ENCODE measurements at regions not wholly inside any gene's neighbourhood (a gene's known extent, or its start where the extent isn't known, plus 50 kb on each side); places are given as distances from the start of the nearest gene placed in this dataset.

DNA sequence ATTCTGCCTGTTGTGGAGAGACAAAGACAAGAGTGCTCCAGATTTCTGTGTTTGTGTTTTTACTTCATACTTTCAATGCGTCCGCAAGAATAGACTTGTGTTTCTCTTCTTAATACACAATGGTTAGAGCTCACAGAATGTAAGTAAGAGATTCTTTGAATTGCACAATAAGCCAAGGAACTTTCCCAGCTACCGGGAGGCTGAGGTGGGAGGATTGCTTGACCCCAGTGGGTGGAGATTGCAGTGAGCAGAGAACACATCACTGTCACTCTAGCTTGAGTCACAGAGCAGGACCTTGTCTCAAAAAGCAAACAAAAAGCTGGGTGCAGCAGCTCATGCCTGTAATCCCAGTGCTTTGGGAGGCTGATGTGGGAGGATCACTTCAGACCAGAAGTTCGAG is 250.7 kb upstream of the MYO3A start:
- Histone ChIP-seq H3K79me2 (ENCODE audit: low read depth) (no peaks in the 10 kb centered on the region), H3K36me3 (no peaks in the 10 kb centered on the region), H3K27ac (no peak overlapping the region), H3K4me1 (no peaks in the 10 kb centered on the region), H3K27me3 (no peaks in the 10 kb centered on the region), H3F3A (ENCODE audit: low read depth) (no peaks in the 10 kb centered on the region), H4K20me1 (ENCODE audit: low read depth) (no peaks in the 10 kb centered on the region), H2AFZ (replicated peaks) (no peak overlapping the region), H3K9ac (no peak overlapping the region), H3K4me3 (no peak overlapping the region), H3K4me2 (no peak overlapping the region), H3K9me3 (ENCODE audit: low read depth) (no peaks in the 10 kb centered on the region)
- DNase-seq (ENCODE audit: low spot score) = no peak
- Mint-ChIP-seq H3K27ac (no peak overlapping the region), H3K27me3 (ENCODE audit: insufficient read depth, low read depth) (peaks cover 8% of the 10 kb centered on the region), H3K36me3 (no peaks in the 10 kb centered on the region), H3K9me3 (no peaks in the 10 kb centered on the region), H3K4me1 (peaks cover 8% of the 10 kb centered on the region), H3K4me3 (no peak overlapping the region)
- no peak for TF ChIP-seq EZH2phosphoT487 (IDR thresholded peaks at IDR 0.05)

DNA sequence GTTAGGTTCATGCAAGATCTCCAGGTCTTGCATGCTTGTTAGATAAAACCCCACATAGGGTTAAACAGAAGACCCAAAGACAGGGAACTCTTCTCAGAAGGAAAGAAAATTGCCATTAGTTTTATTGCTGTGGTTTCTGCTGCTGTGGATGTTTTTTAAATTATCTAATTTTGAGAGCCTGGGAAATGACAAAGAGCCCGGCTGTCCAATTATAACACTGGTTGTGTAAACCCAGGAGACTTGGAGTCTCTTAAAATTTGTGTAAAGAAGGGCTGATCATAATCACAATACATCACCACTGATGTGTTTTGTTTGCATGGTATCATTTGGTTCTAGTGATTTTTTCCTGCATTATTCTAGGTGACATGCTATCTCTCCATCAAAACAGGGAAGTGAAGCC is 246.5 kb upstream of the MYO3A start:
- DNase-seq (ENCODE audit: low spot score) = no peak
- Histone ChIP-seq H3K4me3 (no peak overlapping the region), H3K27me3 (no peaks in the 10 kb centered on the region), H3K9ac (no peak overlapping the region), H3K4me2 (no peak overlapping the region), H3K9me3 (ENCODE audit: low read depth) (no peaks in the 10 kb centered on the region), H4K20me1 (ENCODE audit: low read depth) (no peaks in the 10 kb centered on the region), H3K27ac (no peak overlapping the region), H2AFZ (replicated peaks) (no peak overlapping the region), H3F3A (ENCODE audit: low read depth) (no peaks in the 10 kb centered on the region), H3K4me1 (peaks cover 5% of the 10 kb centered on the region), H3K79me2 (ENCODE audit: low read depth) (no peaks in the 10 kb centered on the region), H3K36me3 (no peaks in the 10 kb centered on the region)
- H3K4me3 Mint-ChIP-seq = no peak overlapping the region
- H3K9me3 Mint-ChIP-seq = no peaks in the 10 kb centered on the region
- peaks cover 4% of the 10 kb centered on the region for H3K4me1 Mint-ChIP-seq
- TF ChIP-seq EZH2phosphoT487 (IDR thresholded peaks at IDR 0.05) (no peak), EZH2 (IDR thresholded peaks at IDR 0.05) (no peak)
- TF ChIP-seq, protein P1, sequence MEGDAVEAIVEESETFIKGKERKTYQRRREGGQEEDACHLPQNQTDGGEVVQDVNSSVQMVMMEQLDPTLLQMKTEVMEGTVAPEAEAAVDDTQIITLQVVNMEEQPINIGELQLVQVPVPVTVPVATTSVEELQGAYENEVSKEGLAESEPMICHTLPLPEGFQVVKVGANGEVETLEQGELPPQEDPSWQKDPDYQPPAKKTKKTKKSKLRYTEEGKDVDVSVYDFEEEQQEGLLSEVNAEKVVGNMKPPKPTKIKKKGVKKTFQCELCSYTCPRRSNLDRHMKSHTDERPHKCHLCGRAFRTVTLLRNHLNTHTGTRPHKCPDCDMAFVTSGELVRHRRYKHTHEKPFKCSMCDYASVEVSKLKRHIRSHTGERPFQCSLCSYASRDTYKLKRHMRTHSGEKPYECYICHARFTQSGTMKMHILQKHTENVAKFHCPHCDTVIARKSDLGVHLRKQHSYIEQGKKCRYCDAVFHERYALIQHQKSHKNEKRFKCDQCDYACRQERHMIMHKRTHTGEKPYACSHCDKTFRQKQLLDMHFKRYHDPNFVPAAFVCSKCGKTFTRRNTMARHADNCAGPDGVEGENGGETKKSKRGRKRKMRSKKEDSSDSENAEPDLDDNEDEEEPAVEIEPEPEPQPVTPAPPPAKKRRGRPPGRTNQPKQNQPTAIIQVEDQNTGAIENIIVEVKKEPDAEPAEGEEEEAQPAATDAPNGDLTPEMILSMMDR (IDR thresholded peaks at IDR 0.05) = no peak
- peaks cover 6% of the 10 kb centered on the region for H3K27me3 Mint-ChIP-seq (ENCODE audit: insufficient read depth, low read depth)
- H3K36me3 Mint-ChIP-seq = no peaks in the 10 kb centered on the region
- H3K27ac Mint-ChIP-seq = no peak overlapping the region

DNA sequence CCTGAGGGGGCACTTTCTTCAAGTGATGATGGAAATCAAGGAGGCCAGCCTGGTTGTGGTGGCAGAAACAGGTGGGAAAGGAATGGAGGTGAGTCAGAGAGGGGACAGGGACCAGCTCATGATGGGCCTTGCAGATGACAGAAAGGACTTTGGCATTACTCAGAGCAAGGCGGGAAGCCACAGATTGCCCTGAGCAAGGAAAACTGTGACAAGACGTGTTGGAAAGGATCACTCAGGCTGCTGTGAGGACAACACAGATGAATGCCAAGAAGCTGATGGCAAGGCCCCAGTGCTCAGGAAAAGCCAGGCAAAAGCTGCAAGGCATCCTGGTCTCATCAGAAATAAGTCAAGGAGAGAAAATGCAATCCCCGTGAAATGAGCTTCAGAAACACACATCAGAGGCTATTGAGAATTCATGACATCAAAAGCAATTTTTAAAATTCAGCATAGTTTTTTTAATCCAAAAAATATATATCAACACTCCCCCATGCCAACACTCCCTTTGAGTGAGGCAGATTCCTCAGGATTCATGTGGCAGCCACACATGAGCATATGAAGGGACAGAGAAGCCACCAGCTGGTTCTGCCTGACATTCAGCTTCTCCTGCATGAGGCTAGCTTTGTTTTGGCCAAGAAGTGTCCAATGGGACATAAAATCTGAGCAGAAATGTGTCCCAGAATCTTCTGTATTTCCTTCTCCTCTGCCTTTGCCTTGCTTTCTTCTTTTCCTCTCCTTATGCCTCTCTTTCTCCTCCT is 244.5 kb upstream of the MYO3A start:
- Histone ChIP-seq H3K4me1 (peaks cover 5% of the 10 kb centered on the region), H4K20me1 (ENCODE audit: low read depth) (no peaks in the 10 kb centered on the region), H3F3A (ENCODE audit: low read depth) (no peaks in the 10 kb centered on the region), H3K9me3 (ENCODE audit: low read depth) (no peaks in the 10 kb centered on the region), H3K27ac (no peak overlapping the region), H3K4me3 (no peak overlapping the region), H3K9ac (no peak overlapping the region), H3K36me3 (no peaks in the 10 kb centered on the region), H3K4me2 (no peak overlapping the region), H3K27me3 (no peaks in the 10 kb centered on the region), H2AFZ (replicated peaks) (no peak overlapping the region), H3K79me2 (ENCODE audit: low read depth) (no peaks in the 10 kb centered on the region)
- Mint-ChIP-seq H3K27me3 (ENCODE audit: insufficient read depth, low read depth) (peaks cover 2% of the 10 kb centered on the region), H3K9me3 (no peaks in the 10 kb centered on the region), H3K4me1 (no peaks in the 10 kb centered on the region), H3K4me3 (no peak overlapping the region), H3K27ac (no peak overlapping the region), H3K36me3 (no peaks in the 10 kb centered on the region)
- TF ChIP-seq EZH2phosphoT487 (IDR thresholded peaks at IDR 0.05) = no peak
- TF ChIP-seq, protein P1 (IDR thresholded peaks at IDR 0.05) = no peak
- no peak for TF ChIP-seq EZH2 (IDR thresholded peaks at IDR 0.05)
- DNase-seq (ENCODE audit: low spot score) = no peak

DNA sequence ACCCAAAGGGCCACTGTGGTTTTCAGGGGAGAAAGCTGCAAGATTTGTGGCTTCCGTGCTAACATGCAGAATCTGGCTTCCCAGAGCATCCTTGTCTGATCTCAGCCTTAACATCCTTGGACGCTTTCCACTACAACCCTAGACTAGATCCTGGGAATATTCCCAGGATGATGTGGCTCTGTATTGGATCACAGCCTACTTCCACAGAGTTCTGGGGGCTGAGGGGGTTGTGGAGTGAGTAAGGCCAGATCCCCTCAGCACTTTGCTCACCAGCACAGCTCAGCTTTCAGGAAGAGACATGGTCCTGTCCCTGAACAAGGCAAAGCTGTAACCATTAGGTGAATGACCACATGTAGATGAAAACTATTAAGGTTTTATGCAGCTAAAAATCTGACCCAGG is 241.3 kb upstream of the MYO3A start:
- H4K20me1 ChIP-seq (ENCODE audit: low read depth) = no peaks in the 10 kb centered on the region
- no peak overlapping the region for H2AFZ ChIP-seq (replicated peaks)
- no peaks in the 10 kb centered on the region for H3K27me3 ChIP-seq
- H3K9ac ChIP-seq = no peak overlapping the region
- no peak overlapping the region for H3K4me2 ChIP-seq
- H3K27ac Mint-ChIP-seq = no peak overlapping the region
- no peaks in the 10 kb centered on the region for H3K4me1 Mint-ChIP-seq
- H3K27me3 Mint-ChIP-seq (ENCODE audit: insufficient read depth, low read depth) = peaks cover 2% of the 10 kb centered on the region
- no peaks in the 10 kb centered on the region for H3K36me3 ChIP-seq
- DNase-seq (ENCODE audit: low spot score) = no peak
- H3K4me1 ChIP-seq = peaks cover 5% of the 10 kb centered on the region
- no peaks in the 10 kb centered on the region for H3K9me3 Mint-ChIP-seq
- no peak overlapping the region for H3K27ac ChIP-seq
- no peaks in the 10 kb centered on the region for H3K9me3 ChIP-seq (ENCODE audit: low read depth)
- H3F3A ChIP-seq (ENCODE audit: low read depth) = no peaks in the 10 kb centered on the region
- H3K36me3 Mint-ChIP-seq = no peaks in the 10 kb centered on the region
- no peak overlapping the region for H3K4me3 ChIP-seq
- no peak for TF ChIP-seq EZH2phosphoT487 (IDR thresholded peaks at IDR 0.05)
- TF ChIP-seq, protein P1 (IDR thresholded peaks at IDR 0.05) = no peak
- TF ChIP-seq EZH2 (IDR thresholded peaks at IDR 0.05) = no peak
- no peaks in the 10 kb centered on the region for H3K79me2 ChIP-seq (ENCODE audit: low read depth)
- no peak overlapping the region for H3K4me3 Mint-ChIP-seq

Measured in neural progenitor cell (in vitro differentiated cells).